Stimulated activated CD4-positive, alpha-beta T cell treated with anti-CD3 and anti-CD28 coated beads, Interleukin-12 subunit alpha, Interleukin-12 subunit beta, amount 100 ng/mL, for 48 hours (primary cell): ENCODE measurements at regions not wholly inside any gene's neighbourhood (a gene's known extent, or its start where the extent isn't known, plus 50 kb on each side); places are given as distances from the start of the nearest gene placed in this dataset.
"Not testable (repeated sequence)": the region's sequence is repeated elsewhere in the genome, so short reads cannot be mapped to it uniquely, and the experiment has no call there.

ENCODE experiments used
- DNase-seq, 3 donors: peaks; one replicate each; pipeline ENCODE4 v3.0.0-alpha.2; 2020; ENCODE audit warnings: low read depth in 2 of 3, low spot score in 1 of 3

DNA sequence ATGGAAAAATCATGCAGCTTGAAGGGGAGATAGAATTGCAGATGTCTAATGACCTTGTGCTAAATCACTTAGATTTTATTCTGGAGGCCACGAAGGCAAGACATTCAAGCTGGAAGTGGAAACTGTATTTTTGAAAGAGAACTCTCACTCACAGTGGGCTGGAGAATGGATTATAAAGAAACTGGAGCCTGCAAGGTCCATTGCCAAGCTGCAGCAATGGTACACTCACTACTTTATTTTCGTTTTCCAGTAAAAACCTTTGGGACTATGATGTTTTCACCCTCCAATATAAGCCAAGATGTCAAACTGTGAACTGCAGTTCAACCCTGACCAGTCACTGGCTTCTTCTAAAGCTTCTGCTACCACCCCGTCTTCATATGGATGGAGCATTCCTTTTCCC is 62.0 kb downstream of the SKIDA1 start:
- DNase-seq: no peak

DNA sequence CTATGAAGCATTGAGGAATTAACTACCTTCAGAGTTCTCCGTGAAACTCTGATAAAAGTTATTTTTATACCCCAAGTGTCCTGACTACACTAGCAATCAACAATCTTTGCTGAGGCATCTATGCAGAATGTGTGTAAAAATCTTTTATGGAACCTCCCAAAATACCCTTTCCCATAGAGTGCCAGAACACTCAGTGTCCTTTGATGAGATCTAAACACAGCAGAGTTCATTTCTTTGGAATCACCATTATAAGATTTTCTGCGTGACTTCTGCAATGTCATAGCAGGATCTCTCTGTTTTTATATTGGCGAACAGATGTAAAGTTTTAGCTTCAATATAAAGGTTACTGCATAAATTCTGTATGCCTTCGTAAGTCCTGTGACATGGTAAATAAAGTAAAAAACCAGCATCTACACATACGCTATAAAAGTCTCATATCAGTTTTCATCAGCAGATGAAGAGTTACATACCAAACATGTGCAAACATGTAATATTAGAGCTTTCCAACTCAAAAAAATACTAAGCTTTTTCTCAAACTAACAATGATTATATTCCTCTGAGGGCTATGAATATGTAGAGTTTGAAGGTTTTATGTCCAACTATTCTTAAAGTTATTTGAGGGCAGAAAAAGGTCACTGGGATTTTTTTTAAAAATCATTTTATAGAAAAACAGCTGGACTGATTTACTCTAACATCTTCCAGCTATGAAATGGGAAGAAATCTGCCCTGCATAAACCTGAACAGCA is 67.2 kb downstream of the SKIDA1 start:
- DNase-seq: no peak

GRCh38 chr10:21456160-21456559 is 69.3 kb downstream of the SKIDA1 start:
- DNase-seq: no peak

GRCh38 chr10:21452203-21452602 is 73.3 kb downstream of the SKIDA1 start:
- no peak for DNase-seq

GRCh38 chr10:21449288-21449966 is 76.1 kb downstream of the SKIDA1 start:
- no peak for DNase-seq

DNA sequence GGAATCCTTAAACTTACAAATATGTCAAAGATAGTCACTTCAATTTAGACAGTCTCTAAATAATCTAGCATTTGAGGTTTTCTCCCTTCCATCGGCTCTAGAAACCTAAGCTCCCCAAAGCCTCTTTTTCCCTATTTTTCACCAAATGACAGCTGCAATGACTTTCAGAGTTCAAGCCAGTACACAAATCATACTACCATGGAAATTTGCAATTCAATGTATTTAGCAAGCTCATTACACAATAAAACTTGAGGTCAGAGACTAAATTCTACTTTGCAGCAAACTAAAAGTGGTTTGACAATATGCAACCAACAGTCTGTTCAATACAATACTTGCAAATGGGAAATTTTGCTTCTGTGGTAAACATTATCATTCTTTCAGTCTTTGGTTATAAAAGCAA is 80.3 kb downstream of the SKIDA1 start:
- no peak for DNase-seq

DNA sequence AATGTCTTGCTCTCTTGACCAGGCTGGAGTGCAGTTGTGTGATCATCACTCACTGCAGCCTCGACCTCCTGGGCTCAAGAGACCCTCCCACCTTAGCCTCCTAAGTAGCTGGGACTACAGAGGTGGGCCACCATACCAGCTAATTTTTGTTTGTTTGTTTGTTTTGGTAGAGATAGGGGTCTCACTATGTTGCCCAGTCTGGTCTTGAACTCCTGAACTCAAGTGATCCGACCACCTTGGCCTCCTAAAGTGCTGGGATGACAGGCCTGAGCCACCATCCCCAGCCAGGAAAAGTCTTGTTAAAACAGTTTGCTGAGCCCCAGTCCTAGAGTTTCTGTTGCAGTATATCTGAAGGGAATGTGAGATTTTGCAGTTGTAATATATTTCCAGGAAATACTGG is 83.9 kb downstream of the SKIDA1 start:
- DNase-seq: no peak

DNA sequence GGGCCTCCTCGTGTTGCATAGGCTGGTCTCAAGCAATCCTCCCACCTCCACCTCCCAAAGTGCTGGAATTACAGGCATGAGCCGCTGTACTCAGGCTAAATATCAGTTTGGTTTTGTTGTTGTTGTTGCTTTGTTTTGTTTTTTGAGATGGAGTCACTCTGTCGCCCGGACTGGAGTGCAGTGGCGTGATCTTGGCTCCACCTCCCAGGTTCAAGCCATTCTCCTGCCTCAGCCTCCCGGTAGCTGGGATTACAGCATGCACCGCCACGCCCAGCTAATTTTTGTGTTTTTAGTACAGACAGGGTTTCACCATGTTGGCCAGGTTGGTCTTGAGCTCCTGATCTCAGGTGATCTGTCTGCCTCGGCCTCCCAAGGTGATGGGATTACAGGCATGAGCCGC is 86.6 kb downstream of the SKIDA1 start:
- not testable (repeated sequence) for DNase-seq

- DNase-seq: no peak
Measured at GRCh38 chr10:21437770-21438382, 87.6 kb downstream of the SKIDA1 start.

DNA sequence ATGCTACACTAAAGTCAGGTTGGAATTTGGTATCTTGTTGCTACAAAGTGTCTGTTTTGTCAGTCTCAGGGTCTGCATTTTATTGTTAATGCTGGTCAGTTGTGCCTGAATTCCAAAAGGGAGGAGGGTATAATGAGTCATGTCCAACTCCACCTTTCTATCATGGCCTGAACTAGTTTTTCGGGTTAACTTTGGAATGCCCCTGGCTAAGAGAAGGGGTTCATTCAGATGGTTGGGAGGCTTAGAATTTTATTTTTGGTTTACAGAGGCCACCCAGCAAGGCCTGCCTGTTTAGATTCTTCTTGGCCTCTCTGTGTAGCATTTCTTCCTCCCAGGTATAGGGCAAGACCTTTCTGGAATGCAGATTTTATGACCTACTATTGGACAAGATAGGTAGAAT is 93.2 kb downstream of the SKIDA1 start:
- DNase-seq: no peak

DNA sequence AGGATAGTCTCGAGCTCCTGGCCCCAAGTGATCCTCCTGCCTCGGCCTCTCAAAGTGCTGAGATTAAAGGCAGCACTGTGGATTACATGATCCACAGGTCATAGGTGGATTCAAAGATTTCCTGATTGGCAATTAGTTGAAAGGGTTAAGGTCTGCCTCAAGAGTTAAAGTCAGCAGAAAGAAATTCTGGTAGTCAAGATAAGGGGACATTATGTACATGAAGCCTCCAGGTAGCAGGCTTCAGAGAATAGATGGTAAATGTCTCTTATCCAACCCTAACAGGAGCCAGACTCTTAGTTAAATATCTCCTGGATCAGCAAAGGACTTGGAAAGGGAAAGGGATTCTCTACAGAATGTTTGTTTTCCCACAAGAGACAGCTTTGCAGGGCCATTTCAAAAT is 93.7 kb downstream of the SKIDA1 start:
- no peak for DNase-seq

DNA sequence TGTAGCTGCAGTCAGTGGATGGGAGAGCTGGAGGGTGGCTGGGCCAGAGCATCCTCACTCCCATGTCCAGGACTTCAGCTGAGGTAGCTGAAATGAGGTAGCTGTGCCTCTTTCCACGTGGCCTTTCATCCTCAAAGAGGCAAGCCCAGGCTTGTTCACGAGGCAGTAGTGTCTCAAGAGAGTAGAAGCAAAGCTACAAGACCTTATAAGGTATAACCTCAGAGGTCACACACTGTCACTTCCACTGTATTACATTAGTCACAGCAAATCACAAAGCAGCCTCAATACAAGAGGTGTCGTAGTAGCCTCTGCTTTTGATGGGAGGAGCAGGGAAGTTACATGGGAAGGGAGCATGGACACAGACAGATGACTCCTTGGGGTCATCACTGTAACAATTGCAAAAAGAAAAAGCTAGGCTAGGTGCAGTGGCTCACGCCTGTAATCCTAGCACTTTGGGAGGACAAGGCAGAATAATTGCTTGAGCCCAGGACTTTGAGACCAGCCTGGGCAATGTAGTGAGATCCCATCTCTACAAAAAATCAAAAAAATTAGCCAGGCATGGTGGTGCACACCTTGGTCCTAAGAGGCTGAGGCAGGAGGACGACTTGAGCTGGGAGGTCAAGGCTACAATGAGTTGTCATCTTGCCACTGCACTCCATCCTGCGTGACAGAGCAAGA is 97.5 kb downstream of the SKIDA1 start:
- DNase-seq: no peak

- no peak for DNase-seq
Measured at GRCh38 chr10:21424459-21424861, 101.0 kb downstream of the SKIDA1 start.

GRCh38 chr10:21423850-21424249 is 101.6 kb downstream of the SKIDA1 start:
- no peak for DNase-seq

DNA sequence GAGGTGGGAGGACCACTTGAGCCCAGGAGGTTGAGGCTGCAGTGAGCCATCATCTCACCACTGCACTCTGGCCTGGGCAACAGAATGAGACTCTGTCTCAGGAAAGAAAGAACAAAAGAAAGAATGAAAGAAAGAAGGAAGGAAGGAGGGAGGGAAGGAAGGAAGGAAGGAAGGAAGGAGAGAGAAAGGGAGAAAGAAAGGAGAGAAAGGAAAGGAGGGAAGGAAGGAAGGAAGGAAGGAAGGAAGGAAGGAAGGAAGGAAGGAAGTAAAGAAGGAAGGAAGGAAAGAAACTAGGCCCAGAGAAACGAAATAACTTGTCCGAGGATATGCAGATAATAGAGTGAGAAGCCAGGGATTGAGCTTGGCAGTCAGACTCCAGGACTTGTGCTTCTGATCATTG is 102.1 kb downstream of the SKIDA1 start:
- DNase-seq: no peak

DNA sequence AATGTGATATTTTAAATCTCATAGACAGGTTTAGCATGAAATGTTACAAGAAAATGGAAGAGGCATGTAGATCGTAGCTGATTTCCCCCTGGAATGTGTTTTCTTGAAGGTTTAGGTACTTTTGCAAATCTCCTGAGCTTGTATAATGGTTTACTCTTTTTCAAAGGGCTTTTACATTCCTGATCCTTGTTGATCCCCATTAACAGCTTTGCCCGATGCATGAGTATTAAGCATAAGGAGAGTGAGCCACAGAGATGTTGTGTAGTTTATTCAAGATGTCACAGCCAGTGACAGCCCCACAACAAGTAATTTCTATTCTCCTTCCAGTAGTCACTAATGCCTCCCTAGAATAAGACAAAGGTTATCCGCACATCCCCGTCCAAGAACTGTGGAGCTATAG is 103.7 kb downstream of the SKIDA1 start:
- no peak for DNase-seq

DNA sequence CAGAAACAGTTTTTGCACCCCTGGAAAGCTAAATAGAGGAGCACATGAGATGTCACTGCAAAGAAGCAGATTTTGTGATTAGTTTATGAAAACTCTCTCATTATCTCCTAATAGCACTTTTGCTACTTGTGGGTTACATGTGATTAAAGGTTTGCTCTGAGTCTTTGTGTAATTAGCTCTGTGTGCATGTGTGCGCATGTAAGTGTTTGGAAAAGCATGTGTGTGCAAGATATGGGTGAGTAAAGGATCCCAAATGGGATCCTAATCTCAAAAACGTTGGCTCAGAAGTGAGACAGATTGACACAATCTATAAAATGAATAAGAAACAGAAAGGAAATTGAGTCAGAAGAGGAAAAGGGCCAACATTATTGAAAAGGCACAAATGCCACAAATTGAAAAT is 104.5 kb downstream of the SKIDA1 start:
- DNase-seq: no peak

GRCh38 chr10:21418981-21419576 is 106.4 kb downstream of the SKIDA1 start:
- not testable (repeated sequence) for DNase-seq

- no peak for DNase-seq
Measured at GRCh38 chr10:21417172-21417712, 108.2 kb downstream of the SKIDA1 start.

GRCh38 chr10:21413680-21414079 is 111.8 kb downstream of the SKIDA1 start:
- no peak for DNase-seq

- DNase-seq: no peak
Measured at GRCh38 chr10:21413268-21413667, 112.2 kb downstream of the SKIDA1 start.
